ENCODE measurements at regions not wholly inside any gene's neighbourhood (a gene's known extent, or its start where the extent isn't known, plus 50 kb on each side); places are given as distances from the start of the nearest gene placed in this dataset.

DNA sequence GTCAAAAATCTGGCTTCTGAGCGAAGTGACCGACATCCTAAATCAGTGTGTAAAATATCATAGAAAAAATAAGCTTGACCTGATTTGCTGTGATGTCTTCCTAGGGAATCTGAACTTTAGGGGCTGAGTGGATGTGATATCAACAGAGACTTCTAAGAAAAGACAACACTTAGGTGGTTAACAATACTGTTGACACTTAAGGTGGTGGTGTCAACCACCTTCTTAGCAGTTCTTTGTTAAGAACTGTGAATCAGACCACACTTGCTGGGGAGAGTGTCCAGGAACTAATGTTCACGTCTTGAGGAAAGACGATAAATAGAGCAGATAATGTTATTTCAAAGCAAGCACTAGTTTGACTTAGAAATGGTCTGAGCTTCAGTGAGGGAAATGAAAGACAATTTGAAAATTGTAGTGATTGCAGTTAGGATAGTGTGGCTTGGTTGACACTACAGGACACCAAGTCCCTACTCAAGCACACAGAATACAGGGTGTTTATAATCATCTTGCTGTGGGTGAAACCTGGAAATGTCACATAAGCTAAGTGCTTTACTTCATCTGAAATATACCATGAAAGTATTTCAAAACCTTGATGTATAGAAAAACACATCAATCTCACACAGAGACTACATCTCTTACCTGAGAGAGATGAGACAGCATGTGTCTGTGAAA, 1936.5 kb downstream of the PCDH9 start:
- no peak for TF ChIP-seq CEBPB (IDR thresholded peaks at IDR 0.05; ENCODE audit: low read depth, low read length)
- no peak for TF ChIP-seq RAD21 (IDR thresholded peaks at IDR 0.05; ENCODE audit: low read length)
- TF ChIP-seq, protein P1, sequence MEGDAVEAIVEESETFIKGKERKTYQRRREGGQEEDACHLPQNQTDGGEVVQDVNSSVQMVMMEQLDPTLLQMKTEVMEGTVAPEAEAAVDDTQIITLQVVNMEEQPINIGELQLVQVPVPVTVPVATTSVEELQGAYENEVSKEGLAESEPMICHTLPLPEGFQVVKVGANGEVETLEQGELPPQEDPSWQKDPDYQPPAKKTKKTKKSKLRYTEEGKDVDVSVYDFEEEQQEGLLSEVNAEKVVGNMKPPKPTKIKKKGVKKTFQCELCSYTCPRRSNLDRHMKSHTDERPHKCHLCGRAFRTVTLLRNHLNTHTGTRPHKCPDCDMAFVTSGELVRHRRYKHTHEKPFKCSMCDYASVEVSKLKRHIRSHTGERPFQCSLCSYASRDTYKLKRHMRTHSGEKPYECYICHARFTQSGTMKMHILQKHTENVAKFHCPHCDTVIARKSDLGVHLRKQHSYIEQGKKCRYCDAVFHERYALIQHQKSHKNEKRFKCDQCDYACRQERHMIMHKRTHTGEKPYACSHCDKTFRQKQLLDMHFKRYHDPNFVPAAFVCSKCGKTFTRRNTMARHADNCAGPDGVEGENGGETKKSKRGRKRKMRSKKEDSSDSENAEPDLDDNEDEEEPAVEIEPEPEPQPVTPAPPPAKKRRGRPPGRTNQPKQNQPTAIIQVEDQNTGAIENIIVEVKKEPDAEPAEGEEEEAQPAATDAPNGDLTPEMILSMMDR (conservative IDR thresholded peaks at IDR 0.05; ENCODE audit: low read depth, low read length) = no peak
- TF ChIP-seq POLR2A (IDR thresholded peaks at IDR 0.05; ENCODE audit: low read depth, low read length) = no peak
- no peak for TF ChIP-seq RFX5 (IDR thresholded peaks at IDR 0.05; ENCODE audit: low read depth, low read length)
- no peak for TF ChIP-seq CHD1 (IDR thresholded peaks at IDR 0.05; ENCODE audit: low read depth, low read length)
- TF ChIP-seq BHLHE40 (IDR thresholded peaks at IDR 0.05; ENCODE audit: low read depth, low read length) = no peak
- TF ChIP-seq SMC3 (IDR thresholded peaks at IDR 0.05; ENCODE audit: low read depth, low read length) = no peak
- TF ChIP-seq MAFK (IDR thresholded peaks at IDR 0.05; ENCODE audit: low read depth, low read length) = no peak
